ENCODE measurements at regions not wholly inside any gene's neighbourhood (a gene's known extent, or its start where the extent isn't known, plus 50 kb on each side); places are given as distances from the start of the nearest gene placed in this dataset.
"Not testable (repeated sequence)": the region's sequence is repeated elsewhere in the genome, so short reads cannot be mapped to it uniquely, and the experiment has no call there.

DNA sequence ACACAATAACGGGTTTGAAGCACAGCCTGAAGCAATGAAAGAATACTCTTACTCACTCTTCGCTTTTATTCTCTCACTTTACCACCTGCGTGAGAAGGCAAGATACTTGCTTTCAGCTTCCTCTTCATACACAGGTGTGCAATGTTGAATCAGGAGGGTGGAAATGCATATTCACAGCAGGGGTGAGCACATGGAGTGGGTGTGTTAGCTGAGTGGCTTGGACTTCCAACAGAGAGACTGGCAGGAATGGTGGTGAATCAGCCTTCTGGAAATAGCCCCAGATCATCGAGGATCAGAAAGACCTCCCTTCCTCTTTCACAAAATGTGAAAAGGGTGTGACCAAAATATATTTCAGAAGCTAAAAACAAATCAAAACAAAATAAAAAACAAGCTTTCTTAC, 521.2 kb downstream of the STIM2 start:
- DNase-seq = no peak

DNA sequence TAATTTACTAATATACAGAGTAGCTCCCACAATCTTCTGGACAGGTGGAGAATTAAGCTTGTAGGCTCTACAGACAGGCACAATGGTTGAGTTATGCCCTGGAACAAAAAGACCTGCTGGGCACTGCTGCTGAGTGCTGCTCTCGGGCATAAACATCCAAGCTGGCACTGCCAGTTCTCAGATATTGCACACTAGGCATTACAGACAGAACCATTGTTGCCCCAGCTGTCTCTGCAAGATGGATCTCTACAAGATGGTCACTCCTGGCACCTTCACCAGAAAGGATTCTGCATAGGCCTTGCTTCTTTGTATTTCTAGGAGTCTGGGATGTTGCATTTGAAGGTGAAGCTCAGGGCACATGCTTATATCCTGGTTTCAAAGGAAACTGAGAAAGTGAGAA, 527.1 kb downstream of the STIM2 start:
- DNase-seq = no peak

DNA sequence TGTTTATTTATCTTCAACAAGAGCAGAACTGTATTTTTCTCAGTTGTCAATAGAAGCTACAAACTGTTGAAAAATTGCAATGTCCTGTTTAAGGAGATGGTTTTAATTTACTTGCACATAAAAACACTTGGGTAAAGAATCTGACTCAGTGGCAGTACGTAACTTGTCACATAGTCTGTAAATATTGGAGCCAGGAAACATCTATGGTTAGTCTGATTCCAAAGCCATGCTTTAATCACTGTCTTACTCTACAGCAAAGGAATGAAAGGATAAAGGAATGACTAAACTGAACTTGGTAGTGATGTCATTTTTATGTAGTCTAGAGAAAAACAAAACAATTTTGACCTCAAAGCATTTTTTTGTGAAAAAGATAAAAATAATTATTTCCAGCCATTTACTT, 537.2 kb downstream of the STIM2 start:
- no peak for DNase-seq

DNA sequence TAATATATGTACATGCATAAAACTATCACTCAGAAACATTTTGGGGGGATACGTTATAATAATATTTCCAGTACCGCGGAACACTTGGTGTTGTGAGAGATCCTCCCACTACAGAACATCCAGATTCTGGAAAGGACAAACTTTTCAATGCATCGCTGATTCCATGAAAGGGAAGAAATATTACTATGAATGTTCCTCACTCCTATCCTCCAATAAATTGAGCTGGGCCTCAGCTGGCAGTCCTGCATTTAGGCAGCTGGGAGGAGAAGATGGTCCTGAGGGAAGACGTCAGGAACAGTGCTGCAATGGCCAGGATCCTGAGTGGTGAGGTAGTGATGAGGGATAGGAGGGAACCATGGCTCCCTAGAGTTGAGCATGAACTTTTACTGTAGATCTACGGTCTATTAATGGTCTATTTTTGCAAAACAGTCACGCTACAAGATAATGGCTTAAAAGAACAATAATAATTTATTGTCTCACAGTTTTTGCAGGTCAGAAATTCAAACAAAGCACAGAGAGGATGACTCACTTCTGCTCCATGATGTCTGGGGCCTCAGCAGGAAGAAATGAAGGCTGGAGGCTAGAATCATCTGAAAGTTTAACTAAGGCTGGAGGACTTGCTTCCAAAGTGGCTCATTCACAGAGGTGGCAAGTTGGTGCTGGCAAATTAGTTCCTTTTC, 538.1 kb downstream of the STIM2 start:
- no peak for DNase-seq

DNA sequence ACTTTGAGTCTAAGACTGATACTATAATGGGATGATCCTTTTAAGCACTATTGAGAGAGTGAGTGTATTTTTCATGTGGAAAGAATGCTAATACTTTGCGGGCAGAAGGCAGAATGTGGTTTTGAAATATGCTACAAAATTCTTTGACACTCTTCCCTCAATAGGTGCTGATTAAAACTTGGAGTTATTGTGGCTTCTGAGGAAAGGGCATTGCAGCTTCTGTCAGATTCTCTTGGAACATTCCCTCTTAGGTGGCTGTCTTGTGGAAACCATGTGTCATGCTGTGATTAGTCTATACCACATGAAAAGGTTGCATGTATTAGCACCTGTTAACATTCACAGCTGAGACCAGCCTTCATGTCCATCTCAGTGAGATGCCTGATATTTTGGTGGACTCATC, 547.0 kb downstream of the STIM2 start:
- no peak for DNase-seq

DNA sequence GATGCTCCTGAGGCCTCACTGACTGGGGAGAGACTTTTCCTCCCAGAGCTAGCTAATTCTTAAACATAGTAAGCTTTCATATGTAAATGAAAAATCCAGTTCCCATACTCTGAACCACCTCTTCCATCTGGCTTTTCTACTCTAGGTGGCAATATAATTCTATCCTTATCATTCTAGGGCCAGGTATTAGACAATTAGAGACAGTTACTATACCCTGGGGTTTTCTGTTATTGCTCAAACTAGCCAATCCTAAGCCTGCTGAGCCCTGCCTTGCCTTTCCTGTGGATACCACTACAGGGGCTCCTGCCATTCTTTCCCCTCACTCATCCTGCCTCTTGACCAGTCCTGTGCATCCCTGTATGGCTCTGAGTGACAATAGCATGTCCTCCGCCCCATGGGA, 552.0 kb downstream of the STIM2 start:
- DNase-seq = no peak

DNA sequence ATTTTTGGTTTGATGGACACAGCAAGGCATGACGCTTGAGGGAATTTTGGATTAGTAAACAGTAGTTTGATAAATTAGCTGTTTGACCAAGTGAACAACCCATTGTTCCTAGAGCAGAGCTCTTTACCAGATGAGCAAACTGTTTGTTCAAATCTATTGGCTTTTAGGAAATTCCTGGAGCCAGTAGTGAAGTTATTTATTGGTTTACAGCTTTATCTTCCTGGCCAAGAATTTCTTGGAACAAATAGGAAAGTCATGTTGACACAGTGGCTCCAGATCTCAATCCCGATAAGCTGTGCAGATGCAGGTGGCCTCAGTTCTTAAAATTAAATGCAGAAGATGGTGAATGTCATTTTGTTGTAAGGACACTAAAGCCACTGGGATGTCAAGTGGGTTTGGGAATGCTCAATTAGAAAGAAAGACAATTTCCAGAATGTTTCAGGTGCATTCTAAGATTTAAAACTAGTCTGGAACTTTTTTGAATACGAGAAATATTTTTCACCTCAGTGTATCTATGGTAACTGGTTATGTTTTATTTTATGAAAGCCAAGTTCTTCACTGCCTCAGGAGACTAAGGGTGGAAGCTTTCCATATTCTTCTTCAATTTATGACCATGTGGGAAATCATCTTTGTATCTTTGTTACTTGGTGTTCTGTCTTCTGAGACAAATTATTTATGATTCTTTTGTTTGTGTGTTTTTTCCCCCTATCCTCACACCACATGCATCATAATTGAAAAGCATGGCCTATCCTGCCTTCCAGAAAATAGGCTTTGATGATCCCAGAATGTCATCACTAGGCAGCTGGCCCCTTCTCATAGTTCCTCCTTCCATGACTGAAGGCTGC, 554.5 kb downstream of the STIM2 start:
- DNase-seq = no peak

DNA sequence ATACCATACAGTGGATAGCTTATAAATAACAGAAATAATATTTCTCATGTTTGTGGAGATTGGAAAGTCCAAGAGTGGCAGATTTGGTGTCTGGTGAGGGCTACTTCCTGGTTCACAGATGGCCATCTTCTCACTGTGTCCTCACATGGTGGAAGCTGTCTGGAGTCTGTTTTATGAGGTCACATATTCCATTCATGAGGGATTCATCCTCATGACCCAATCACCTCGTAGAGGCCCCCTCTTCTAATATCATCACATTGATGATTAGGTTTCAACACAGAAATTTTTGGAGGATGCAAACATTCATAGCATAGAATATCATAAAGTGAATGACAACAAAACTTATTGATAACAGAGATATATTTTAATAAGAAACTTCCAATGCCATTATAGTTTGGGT, 568.0 kb downstream of the STIM2 start:
- DNase-seq = no peak

DNA sequence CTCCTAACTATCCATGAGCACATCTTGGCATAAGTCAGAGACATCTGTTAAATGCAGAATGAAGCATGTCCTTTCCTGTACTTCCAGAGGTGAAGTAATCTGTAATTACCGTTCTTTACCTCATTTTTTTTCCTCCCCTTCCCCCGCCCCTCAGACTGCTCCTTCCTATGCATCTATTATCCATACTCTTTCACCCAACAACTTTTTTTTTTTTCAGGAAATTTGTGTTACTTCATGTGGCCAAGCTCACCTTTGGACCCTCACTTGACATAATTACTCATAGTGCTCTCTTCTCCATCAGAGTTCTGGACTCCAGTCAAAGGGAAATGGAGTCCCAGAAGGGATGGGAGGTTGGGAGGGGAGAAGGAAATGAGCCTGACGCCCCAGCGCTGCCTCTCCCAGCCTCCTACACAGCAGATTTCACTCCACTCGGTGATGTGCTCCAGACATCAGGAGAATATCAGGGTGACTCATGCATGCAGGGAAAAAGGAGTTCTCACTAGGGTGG, 568.8 kb downstream of the STIM2 start:
- DNase-seq = no peak

DNA sequence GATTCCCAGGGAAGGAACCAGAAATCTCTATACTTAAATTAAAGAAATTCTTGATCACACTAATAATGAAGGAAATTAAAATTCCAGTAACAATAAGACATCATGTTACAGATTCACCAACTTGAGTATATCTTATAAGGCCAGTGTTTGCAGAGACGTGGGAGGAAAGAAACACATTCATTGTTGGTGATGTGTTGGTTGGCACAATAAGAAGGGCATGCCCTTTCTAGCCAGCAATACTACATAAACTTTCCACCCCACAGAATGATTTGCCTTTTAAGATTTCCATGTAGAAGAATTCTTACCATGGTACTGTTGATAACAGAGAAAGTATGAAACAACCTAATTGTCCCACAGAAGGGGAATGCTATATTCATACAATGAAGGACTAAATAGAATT, 581.5 kb downstream of the STIM2 start:
- no peak for DNase-seq

DNA sequence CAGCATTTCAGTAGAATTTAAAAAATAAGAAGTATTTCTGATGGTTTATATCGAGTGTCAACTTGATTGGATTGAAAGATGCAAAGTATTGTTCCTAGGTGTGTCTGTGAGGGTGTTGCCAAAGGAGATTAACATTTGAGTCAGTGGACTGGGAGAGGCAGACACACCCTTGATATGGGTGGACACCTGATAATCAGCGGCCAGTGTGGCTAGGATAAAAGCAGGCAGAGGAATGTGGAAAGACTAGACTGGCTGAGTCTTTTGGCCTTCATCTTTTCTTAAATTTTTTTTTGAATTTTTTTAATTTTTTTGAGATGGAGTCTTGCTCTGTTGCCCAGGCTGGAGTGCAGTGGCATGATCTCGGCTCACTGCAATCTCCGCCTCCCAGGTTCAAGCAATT, 582.0 kb downstream of the STIM2 start:
- not testable (repeated sequence) for DNase-seq

DNA sequence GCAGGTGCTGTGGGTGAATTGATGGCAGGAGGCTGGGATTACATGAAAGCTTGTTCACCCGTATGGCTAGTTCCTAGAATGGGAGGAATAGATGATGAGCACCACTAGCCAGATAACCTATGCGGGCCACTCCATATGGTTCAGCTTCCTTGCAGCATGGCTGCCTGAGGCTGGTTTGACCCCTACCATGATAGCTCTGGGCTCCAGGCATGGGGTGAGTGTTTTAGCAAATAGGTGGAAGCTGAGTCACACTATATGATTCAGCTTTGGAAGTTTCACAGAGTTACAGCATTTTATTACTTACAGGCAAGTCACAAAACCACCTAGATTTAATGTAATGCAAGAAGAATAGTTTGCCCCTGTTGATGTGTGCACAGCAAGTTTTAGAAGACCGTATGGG, 603.2 kb downstream of the STIM2 start:
- DNase-seq = no peak

DNA sequence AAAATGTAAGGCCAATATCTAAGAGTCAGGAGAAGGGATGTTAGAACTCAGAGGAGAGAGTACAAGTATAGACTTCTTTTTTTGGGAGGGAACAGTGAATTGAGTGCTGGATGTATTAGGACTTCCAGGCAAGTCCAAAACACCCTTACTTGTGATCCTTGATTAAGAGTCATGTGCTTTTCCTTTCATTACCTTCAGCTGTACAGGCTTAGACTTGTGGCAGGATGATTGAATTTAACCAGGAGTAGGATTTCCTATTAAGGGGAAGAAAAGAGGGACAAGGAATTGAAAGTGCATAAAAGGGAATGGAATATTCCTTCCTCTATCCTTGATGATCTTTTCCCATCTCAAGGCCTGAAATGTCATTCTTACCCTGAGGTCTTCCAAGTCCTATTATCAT, 606.7 kb downstream of the STIM2 start:
- DNase-seq = no peak

DNA sequence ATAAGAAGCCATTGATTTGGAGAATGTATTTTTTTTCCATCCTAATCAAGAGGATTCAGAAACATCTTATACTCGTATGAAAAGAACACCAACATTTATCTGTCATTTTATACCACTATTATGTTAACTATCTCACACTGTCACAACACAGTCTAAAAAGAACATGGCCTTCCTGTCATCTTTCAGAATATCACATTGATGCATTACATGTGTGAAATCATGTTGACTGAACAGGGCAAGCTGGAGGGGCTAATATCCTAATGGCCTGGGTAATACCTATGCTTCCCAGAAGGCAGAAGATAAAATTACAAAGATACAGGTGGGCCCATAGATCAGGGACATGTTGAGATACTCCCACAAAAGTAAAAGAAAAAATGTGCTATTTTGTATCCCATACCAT, 611.7 kb downstream of the STIM2 start:
- DNase-seq = no peak

DNA sequence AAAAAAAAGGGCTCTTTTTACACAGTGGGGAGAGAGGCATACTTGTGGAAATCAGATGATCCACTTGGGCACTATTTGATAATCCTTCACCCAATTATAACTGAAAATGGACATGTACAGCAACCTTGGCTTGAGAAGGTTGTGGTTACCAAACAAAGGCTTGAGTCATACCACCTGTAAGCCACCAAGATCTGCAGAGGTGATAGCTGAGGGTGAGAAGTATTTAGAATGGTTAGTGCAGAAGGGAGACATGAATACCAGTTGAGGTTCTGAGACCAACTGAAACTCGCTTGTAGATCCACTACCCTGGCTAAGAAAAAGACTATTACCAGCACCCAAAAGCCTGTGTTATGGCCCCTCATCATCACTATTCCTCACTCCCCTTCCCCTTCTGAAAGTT, 614.0 kb downstream of the STIM2 start:
- DNase-seq = no peak

DNA sequence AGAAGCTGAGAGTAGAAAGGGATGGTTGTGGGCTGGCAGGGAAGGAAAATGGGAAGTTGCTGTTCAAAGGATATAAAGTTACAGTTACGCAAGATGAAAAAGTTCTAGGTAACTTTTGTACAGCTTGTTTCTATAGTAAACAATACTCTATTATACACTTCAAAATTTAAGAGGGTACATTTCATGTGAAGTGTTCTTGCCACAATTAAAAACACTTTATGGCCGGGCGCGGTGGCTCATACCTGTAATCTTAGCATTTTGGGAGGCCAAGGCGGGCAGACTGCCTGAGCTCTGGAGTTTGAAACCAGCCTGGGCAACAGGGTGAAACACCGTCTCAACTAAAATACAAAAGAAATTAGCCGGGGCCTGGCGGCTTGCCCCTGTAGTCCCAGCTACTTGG, 623.6 kb downstream of the STIM2 start:
- DNase-seq = no peak

DNA sequence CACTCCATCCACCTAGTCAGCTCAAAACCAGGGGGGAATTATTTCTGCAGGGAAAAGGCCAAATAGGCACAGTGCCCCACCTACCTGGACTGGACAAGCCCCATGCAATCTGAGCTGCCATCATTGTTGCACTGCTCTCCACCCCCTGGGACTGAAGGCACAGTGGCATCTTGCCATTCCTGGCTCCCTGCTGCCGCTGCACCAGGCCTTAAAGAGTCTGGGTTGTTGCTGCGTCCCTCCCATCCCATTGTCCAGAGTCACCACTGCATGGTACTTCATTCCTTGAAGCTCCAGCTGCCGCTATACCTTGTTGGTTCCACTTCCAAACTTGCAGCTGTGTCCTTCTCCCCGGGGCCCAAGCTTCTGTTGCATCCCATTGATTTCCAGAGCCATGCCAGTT, 629.7 kb downstream of the STIM2 start:
- DNase-seq = no peak

DNA sequence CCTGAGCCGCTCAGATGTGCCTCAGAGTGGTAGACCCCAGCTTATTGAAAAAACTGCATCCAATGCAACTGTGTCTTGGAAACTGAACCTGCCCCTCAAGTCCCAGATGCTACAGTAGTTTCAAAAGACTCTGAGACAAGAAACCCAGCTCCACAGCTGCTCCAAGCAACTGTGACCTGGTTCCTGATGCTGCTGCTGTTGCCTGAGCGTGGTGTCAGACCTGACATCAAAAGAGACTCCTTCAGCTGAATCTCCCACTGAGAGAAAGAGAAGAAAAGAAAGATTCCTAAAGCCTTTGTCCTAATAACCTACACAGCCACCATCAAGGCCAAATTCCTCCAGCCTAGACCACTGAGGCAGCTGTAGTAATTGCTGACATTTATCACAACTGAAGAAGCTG, 630.1 kb downstream of the STIM2 start:
- no peak for DNase-seq

DNA sequence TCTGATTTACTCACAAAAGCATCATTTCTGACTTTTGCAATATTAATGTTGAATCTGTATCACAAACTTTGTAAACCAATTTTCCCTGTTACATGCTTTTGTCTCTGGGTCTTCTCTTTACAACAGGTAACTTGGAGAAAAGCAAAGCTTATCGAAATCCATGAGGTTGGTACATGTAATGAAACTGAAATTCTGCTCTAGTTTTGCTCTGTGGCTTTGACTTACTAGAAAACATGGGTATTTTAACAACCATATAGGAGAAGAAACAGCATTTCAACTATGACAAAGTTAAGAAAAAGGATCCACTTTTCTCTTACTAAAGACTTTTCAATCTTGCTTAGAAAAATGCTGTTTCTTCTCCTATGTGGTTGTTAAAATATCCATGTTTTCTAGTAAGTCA, 645.8 kb downstream of the STIM2 start:
- no peak for DNase-seq

DNA sequence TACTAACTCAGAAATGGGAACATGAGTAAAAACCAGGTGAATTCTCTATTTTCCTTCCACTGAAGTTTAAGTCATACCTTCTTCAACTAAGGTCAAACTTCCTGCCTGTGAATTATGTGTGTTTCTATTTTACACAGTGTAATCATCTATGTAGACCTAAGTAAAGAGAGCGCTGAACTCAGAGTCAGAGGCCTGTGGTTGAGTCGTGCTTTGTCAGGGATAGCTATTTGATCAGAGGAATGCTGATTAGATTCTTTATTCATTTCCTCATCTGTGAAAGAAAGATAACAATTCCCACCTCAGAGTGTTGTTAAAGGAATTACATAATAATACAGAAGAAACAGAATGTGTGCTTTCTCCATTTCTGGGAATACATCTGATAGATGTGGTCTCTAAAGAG, 654.1 kb downstream of the STIM2 start:
- DNase-seq = no peak

DNA sequence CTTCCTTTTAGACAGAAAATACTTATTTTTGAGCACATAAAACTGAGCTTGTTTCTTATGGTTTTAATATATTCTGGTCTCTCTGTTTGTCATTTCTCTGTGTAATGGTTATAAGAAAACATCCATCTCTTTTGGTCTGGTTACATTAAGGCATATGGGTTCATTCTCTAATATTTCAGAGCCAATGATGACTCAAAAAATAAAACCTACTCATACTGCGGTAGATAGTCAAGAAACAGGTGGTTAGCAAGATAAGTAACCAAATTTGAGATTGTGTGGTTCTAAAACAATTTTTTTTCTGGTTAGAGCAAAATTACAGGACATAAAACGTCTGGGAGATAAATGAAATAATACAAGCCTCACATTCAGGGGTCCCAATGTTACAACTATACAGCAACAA, 654.5 kb downstream of the STIM2 start:
- DNase-seq = no peak

DNA sequence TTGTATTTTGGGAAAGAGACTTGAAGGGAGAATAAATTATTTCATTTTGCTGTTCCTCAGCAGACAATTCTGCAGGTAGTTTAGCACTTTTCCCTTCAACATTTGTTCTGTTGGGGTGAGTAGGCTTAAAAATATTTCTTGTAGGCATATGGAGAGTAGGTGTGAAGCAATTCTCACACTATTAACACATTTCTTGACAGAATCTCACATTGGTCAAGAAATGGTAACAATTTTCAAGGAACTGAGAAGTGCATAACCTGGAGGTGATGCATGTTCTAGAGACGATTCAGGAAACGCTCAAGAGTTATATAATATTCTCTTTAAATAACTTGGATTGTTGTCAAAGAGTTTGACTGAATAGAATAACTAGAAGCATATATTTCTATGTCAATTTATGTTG, 658.2 kb downstream of the STIM2 start:
- no peak for DNase-seq

DNA sequence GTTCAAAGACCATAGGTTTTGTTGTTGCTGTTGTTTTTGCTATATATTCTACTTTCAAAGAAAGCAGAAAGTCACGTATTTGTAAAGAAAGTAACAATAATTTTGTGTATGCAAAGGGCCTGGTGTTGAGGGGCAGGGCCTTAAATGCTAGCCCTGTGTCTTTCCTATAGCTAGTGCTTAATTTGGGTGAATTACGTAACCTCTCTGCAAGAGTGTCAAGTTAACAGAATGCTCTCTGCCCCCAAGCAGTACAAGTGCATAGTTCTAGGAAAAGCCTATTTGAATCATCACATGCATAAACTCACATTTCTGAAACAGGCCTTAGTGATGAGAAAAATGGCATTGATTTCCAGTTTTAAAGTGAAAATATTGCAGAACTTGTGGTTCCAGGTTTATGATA, 663.6 kb downstream of the STIM2 start:
- no peak for DNase-seq

DNA sequence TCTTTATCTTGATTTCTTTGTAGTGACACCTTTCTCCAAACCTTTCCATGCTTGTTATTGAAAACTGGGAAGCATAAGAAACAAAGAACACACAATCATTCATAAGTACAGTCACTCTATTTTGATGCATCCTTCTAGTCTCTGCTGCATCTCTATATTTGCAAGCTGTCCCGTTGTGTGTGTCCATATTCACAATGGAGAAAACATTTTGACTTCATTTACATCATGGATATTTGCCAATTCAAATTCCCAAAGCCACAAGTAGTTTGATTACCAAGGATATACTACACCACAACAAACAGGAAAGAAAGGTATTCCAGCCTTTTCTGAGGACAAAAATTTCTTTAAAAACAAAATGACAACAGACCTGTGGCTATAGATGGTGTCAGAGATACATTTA, 673.8 kb downstream of the STIM2 start:
- no peak for DNase-seq

Data from stimulated activated CD4-positive, alpha-beta T cell treated with anti-CD3 and anti-CD28 coated beads, Interleukin-2, amount 100 ng/mL, for 24 hours (primary cell).